Umbilical cord (tissue), 1 donor: ENCODE measurements at regions not wholly inside any gene's neighbourhood (a gene's known extent, or its start where the extent isn't known, plus 50 kb on each side); places are given as distances from the start of the nearest gene placed in this dataset.

Experiments
- DNase-seq: peaks from one replicate; pipeline ENCODE4 v3.0.0-alpha.2; 2015; ENCODE audit warnings: low spot score

DNA sequence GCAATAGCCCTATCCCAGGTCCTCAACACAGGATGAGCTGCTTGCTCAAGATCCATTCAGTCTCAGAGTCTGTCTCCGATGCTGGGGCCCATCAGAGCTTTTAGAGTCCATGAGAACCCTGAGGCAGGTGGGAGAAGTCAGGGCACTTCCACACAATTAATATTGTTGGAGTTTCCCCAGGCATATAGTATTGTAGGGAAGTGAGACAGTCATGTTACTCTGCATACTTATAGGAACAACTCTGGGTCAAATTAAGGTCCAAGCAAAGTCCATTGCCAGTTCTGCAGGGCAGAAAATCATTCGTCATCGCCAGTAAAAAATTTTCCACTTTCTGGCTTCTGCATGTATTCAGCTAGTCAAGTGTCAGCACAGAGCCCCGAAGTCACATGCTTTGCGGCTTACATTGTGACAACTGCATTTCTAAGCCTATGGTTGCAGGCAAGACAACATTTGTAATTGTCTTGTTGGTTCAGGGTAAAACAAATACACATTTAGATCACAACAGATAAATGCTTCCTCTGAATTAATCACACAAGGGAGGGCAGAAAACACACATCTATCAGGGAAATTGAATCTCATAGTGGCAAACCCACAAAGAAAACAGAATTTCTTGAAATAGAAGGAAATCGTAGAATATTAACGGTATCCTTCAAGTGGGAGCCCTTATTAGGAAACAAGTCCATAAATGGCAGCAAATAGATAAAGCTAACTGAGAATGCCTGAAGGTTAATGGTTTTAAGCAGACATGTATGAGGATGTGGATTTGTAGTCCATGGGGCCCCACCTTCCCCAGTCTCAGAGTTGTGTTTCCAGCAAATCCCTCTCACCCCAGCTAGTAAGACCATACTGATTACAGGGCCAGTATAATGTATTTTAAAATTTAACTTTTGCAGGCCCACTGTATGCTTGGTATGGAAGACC, 412.1 kb upstream of the RASGEF1B start:
- no peak for DNase-seq

DNA sequence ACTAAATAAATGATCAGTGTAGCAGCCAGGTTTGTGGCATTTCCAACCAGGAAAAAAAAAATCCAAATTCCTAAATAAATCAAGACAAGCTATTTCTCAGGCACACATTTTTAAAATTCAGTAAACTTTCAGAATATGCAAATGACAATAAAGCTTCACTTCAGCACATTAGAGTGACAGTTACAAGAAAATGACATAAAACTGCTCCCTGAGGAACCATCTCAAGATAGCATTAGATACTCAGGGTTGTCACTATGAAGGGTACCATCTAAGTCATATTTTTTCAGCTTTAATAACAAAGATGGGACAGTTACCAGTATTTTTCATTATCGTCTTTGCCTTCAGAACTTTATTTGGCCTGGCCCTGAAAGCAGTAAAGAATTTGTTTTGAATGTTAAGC, 411.3 kb upstream of the RASGEF1B start:
- no peak for DNase-seq

DNA sequence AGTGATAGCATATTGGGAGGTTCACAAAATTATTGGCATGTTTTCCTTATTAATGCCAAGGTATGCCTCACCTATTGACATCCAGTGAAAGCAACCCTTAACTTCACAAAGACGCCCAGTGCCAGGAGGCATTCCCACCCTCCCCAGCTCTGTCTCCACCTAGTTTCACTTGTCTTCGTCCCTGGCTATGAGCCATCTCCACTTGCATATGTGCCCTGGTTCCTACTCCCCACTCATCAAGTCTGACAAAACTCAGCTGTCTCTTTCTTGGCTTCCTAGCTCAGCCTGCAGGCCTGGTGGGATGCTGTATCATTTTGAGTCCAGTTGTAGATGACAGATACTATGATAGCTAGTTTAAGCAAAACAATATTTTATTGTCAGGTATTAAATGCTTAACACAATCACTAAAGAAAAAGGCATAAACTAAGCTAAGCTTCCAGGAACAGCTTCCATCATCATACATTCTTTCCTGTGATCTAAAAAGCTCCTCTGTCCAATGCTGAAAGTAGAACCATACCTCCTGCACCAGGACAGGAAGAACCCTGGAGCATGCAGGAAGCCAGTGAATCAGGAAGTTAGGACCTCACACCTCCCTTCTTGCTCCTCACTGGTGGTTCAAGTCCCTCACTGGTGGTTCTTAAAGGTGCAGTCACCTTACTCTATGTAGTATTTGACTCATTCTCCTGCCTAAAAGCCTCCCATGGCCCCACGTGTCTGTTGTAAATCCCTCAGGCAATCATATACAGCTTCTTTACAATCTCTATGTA, 410.3 kb upstream of the RASGEF1B start:
- no peak for DNase-seq

DNA sequence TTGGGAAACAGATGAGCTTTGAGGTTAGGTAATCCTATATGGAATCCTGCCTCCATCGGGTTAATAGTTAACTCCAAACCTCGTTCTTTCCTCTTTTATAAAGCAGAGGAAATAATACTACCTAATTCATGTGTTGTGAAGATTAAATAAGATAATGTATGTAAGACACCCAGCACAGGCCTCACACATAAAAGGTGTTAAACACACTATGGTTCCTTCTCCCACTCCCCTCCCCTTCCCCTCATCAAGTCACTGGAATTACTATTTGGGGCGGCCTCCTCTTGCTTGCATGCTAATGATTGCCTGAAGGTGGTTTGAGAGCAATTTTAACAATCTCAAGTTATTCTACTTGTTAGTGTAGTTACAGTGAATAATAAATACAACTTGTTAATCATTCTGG, 404.4 kb upstream of the RASGEF1B start:
- no peak for DNase-seq

DNA sequence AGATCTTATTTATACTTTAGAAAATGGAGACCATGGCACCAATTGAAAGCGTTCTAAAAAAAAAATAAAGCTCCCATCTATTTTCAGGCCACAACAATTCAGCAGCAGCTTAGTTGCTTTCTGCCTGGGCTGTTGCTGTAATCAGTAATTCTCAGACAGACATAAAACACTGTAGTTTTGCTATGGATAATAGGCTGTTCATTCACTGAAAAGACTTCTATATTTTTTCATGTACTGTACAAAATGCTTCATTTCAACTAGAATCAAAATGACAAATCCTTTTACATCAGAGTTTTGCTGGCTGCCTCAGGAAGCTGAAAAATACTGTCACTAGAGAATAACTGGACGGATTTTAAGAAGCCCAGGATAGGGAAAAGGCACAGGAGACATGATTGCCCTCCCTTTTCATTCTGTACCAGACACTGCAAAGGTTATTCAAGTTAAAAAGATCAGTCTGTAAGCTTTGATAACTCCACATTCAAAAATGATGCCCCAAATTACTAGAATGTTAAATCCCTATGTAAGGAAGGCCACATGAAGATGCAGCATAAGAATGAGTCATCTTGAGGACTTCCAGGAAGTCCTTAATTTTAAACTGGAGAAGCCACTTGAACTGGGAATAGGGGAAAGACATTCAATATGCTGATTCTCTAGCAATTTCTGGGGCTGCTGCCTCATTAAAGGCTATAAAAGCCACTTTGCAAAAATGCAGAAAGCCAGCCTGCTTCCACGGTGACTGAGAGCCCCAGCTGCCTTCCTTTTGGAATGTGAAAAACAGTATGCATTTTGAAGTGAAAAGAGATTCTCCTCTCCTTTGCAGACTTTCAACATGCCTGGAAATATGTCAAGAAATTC, 403.2 kb upstream of the RASGEF1B start:
- peak; percentile 12 for DNase-seq

DNA sequence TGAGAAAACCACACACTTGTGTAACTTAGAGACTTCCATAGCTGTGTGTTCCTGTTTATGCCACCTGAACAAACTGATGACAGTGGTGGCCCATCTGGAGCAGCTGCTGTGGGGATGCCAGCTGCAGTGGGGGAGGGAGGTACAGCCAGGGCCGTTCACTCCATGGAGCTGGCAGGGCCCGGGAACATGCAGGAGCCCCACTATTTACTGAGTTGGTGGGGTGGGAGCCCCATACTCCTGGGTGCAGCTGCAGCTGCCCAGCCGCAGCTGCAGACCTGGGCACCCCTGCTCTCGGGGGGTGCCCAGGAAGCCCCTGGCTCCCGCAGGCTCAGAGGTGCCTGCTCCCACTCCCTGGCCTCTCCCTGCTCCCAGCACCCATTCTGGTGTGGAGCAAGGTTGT, 398.6 kb upstream of the RASGEF1B start:
- DNase-seq, result no peak

DNA sequence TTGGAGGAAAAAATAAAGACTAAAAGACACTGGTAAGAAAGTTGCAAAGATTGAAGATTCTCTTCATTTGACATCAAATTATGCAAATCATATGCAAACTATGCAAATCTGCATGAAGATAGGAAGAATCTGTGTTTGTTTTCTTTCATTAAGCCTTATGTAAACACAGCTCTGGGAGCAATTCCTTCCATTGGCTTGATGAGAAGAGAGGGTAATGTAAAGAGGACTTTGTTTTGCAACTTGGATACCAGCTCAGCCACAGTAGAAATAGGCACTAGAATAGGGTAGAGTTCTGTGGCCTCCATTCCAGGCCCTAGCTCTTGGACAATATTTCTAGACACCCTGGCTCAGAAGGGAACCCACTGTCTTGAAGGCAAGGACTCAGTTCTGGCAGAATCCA, 388.4 kb upstream of the RASGEF1B start:
- DNase-seq, result no peak

DNA sequence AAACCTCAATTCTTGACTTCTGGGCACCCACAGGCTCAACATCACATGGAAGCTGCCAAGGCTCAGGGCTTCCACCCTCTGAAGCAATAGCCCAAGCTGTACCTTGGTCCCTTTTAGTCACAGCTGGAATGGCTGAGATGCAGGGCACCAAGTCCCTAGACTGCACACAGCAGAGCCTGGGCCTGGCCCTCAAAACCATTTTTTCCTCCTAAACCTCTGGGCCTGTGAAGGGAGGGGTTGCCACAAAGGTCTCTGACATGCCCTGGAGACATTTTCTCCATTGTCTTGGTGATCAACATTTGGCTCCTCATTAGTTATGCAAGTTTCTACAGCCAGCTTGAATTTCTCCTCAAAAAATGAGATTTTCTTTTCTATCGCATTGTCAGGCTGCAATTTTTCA, 382.7 kb upstream of the RASGEF1B start:
- DNase-seq, result no peak

DNA sequence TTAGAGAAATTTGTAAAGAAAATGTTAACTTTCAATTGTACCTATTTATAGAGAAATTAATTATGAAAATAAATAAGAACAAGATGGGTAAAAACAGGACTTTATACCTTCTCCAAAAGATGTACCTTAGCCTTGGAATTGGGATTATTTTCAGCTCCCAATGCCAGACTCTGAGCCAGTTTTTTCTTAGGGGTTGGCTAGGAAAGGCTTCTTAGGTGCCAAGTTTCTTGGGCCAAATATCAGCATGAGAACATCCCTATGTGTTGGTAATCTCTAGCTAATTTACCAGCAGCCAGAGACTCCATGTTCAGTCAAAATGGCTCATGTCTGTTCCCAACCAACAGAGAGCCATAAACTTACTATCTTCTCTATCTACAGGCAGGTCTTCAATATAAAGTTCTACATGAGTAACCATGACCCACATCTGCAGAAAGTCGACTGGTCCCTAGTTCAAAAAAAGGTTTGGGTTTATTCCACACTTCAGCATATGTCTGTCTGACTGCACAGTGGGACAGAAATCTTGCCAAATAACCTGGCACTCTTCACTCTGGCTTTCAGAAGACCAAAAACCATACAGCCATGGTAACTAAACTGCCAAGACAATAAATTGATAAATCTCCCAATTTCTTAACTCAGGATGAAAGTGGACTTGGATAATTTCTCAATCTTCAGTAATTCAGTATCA, 380.5 kb upstream of the RASGEF1B start:
- no peak for DNase-seq

DNA sequence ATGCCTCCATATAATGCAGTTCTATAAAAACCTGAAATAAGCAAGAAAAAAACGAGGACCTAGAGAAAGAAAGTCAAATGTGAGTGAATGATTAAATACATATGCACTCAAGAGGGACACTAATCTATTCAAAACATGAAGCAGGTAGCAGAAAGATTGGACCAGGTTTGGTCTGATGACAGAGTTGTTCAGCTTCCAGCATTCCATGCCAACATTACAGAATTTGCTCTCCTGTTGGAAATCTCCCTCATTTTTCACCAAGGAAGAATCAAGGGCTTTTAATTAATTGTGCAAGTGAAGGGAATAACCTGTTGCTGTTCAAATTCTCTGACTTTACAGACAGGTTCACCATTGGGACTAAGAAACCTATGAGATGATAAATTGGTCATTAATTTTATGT, 379.0 kb upstream of the RASGEF1B start:
- no peak for DNase-seq

DNA sequence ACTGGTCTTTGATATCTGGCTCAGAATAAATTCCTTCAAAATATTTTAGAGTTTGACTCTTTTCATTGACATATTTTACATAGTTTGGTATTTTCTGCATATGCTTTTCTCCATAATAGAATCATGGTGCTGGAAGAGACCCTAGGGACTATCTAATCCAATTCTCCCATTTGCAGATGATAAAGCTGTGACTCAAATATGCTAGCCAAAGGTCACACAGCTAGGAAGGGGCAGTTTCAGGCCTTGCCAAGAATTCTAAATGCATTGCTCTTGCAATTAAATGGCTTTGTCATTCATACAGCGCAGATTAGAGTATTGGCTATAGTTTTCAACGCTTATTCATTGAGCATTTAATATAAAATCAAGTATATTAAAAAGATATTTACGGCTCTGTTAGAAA, 374.1 kb upstream of the RASGEF1B start:
- peak; percentile 15 for DNase-seq

DNA sequence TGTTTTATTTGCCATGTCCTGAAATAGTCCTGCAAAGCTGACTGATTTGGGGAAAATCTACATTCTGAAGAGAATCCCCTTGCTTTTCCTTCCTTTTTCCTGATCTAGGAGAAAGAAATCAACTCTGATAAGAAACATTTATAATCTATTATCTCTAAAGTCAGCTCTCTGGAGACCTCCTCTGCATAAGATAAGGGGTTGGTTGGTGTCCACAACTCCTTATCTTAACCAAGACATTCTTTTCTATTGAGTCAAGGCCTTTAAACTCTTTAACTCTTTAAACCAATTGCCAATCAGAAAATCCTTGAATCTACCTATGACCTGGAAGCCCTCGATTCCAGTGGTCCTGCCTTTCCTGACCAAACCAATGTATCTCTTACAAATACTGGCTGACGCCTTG, 373.6 kb upstream of the RASGEF1B start:
- DNase-seq, result peak; percentile 18

DNA sequence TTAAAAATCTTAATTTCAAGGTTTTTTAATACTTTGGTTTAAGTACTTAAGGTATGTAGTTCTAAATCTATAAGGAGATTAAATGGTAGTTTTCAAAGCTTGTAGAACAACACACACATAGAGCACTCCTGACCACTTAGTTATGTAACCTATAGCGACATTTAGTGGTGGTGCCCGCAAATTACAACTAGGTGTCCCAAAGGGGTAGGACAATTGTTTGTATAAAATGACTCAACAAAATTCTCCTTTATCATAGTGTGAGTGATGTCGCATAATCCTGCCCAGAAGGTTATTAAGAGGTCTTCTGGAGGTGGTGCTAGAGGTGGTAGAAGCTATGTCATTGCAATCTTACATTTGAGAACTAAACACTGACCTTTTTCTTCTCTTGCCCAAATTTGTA, 373.0 kb upstream of the RASGEF1B start:
- DNase-seq, result peak; percentile 79

DNA sequence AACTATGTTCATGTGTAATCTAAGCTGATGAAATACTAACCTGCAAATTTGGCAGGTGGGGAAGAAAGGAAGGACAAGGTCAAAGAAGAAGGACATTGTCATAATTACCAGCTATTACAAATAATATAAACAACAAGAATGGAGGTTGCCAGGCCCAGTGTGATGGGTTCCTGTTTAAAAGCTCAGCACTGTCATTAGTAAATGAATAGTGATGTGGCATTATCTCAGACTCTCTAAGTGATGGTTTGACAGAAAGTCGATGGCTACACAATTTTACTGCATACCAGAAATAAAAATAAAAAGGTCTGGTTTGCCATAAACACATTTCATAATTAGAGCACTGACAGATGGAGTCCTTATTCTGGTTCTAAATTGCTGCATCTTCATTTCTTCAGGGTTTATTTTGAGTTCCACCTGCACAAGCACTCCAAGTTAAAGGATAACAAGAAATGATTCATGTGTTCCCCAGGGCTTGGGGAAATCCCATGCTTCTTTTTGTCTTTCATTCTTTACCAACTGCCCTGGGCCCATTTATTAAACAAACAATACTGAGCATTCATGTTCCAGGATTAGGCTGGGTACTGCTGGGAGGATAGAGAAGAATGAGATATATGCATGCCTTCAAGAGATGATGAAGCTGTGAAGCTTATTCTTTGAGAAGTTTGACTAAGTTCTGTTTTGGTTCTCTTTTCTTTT, 367.8 kb upstream of the RASGEF1B start:
- no peak for DNase-seq

DNA sequence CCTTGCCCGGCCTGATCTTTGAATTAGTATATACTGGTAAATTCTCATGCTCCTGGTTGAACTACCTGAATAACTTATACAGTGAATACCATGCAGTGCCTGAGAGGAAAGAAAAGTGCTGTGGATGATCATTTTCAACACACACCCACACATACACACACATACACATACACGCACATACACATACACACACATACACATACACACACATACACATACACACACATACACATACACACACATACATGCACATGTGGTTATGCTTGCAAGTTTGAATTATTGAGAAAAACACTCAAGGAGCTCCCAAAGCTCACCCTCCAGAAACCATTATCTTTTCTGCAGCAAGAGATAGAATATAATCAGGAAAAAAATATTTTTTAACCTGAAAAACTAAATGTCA, 366.9 kb upstream of the RASGEF1B start:
- DNase-seq, result no peak

DNA sequence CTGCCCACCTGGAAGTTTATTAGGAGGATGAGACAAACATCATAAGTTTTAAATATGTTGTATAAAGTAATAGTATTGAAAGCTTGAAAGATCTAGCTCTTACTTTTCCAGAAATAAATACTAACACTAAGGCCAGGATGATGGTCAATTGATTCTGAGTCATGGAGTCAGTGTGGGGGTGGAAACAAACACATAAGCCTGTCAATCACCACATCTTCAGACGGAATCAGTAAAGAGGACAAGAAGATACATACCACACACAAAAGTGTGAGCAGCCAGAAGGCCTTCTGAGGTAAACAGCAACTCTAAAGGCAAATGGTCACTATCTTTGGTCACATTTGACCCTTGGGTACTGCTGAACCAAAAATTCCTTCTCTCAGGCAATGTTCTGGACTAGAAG, 365.0 kb upstream of the RASGEF1B start:
- DNase-seq, result no peak

DNA sequence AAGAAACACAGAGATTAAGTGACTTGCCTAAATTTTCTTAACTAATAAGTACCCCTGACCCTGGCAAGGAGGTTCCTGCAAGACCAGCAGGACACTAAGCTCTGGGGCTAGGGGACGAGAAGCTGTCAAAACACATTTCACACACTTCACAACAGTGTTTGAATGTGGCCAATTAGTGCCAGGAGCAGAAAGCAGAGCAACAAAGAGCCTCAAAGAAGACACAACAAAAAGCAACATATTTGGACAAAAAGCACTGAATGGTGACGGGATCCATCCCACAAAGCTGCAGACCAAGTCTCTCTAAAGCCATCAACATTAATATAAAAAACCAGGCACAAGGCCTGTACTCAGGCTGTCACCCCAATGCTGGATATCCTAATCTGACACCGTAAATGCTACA, 361.9 kb upstream of the RASGEF1B start:
- DNase-seq, result no peak

DNA sequence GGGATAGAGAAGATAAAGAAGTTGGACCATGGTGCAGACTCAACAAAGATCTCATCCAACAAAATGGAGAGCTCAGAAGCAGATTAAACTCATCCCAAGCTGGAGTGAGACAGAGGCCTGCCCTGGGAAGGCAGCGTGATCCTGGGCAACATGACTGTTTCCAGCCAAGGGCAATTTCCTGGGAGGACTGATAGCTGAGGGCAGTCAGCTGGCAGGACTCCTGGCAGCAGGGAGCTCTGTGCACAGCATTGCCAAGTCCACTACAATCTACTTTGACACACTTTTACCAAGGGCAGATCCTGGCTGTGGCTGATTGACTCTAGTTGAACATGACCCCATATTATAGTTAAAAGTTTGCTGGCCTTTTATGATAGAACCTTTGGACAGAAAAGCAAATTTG, 357.3 kb upstream of the RASGEF1B start:
- DNase-seq, result no peak

DNA sequence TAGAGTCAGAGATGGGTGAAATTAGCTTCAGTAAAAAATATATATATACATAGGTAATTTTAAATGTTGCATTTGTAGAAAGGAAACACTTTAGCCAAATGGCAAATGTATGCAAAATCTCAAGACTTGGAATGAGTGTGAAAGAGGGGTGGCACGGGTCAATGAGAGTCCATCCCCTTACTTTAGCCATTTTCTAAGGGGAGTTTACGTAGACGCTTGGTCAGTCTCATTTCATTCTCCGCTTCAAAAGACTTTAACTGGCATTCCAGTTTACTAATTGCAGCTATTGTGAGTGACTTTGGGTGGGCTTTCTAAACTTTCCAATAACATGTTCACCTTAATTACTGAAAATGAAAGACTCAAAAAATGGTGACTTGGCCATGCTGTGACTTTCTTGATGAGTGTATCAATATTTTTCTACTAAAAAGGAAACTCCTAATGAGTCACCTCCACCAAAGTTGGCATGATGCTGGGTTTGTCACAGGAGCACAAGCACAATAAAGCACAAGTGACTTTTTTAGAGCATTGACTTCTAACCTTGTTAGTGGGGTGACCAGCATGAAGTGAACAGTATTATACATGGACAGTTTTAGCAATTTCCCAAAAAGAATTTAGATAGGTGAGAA, 356.0 kb upstream of the RASGEF1B start:
- no peak for DNase-seq

DNA sequence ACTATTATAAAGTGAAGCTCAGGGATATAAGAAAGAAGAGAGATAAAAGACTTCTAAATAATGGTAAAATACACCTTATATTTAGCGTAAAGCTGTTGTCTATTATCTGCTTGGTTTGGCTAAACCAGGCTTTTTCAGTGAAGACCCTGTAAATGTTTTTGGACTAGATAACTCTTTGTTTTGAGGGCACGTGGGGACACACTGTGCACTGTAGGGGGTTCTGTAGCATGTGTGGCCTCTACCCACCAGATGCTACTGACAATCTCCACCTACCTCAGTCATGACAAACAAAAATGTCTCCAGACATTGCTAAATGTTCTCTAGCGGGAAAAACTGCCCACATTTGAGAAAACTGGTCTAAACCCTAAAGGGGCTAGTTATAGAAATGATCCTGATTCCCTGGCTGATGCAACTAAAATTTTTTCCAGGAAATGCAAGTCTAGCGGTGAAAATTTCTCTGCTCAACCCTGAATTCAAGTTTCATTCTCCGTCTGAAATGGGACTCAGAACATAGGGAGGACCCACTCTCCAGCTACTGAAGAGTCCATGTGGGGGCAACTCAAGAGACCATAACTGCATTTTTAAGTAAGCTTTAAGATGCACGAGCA, 355.2 kb upstream of the RASGEF1B start:
- DNase-seq, result no peak
